Stimulated activated CD4-positive, alpha-beta T cell treated with anti-CD3 and anti-CD28 coated beads, Interleukin-2, amount 100 ng/mL, for 24 hours (primary cell): ENCODE measurements at regions not wholly inside any gene's neighbourhood (a gene's known extent, or its start where the extent isn't known, plus 50 kb on each side); places are given as distances from the start of the nearest gene placed in this dataset.
A peak's percentile ranks its signal among the peaks of the same experiment; 100 is the strongest.

ENCODE experiments used
- DNase-seq, 2 donors: peaks; one replicate each; pipeline ENCODE4 v3.0.0-alpha.2; 2020

DNA sequence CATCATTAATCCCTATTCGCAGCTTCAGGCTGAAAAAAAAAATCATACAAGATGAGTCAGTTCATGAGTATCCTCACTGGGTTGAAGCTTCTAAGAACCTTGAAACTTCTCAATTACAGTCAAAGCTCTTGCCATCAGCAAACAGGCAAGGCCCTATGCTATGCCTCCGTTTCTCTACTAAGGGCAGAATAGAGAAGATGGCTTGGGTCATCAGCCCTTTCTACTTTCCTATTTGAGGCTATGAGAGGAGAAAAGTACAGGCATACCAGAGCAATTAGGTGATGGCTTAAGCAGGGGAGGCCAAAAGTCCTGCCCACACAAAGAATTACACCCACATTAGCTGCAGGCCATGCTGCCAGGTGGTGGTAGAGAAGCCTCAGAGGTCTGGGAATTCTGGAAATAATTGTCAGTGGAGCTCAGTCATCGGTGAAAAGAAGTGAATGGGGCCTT, 89.0 kb downstream of the MRPL46 start:
- no peak for DNase-seq

DNA sequence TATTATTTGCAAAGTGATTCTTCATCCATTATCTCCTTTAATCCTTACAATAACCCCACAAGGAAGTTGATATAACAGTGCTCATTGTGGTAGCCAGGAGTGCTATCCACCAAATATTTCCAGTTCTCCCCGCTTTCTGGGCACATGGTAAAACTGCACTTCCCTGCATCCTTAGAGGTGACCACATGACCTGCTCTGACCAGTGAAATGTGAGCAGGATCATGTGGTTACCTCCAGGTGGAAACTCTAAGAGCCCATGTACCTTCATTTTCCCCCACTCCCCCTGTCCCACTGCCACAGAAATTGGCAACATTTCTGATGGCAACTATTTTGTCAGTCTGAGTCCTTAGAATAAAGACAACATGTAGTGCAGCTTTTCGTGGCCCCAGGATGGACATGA, 89.7 kb downstream of the MRPL46 start:
- DNase-seq, result no peak

DNA sequence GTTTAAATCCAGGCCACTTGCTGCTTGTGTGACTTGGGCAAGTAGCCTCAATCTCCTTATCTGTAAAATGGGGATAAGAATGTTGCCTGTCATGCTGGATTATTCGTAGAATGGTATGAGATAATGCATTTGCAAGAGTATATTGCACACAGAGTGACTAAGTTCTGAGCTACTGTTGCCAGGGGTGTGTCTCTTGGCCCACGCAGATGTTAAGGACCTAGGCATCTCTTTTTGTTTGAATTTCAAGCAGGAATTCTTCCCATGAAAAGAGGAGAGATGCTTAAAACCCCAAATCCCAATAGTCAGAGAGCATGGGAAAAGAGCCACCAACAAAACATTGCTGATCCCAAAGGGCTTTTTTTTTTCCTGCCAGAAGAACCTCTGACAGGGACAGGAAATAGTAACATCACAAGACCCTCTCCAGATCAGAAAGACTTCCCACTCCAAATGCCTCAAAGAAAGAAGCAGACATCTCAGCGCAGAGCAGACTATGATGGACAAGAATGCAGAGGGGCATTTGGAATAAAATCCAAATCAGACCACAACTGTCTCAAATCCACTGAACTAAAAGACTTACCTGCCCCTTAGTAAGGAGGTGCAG, 90.5 kb downstream of the MRPL46 start:
- DNase-seq, result no peak

DNA sequence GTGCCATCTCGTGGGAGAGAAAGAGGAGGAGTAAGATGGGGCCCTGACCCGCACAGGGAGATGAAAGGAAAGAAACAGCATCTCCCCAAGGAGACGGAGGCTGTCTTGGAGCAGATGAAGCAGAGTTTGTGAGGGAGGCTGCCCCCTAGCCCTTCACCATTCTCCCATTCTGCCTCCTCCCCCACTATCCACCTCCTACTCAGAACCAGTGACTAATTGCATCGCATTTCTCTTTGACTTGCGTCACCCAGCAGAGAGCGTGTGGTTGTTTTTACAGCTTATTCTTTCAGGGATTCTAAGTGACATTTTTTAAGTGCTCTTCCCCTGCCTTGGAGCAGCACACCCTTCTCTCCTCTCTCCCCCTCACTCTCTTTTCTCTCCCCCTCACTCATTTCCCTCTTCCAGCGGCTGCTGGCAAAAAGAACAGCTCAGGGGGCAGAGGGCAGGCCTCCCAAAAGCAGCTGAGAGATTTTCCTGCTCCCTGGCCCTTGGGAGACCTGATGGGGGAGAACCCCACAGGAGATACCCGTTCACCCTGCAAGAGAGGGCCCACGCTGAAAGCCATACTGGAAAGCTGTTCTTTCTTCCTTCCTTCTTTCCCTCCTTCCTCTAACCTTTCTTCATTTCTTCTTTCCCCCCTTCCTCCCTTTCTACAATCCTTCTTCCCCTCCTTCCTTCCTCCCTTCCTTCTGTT, 91.8 kb downstream of the MRPL46 start:
- no peak for DNase-seq

DNA sequence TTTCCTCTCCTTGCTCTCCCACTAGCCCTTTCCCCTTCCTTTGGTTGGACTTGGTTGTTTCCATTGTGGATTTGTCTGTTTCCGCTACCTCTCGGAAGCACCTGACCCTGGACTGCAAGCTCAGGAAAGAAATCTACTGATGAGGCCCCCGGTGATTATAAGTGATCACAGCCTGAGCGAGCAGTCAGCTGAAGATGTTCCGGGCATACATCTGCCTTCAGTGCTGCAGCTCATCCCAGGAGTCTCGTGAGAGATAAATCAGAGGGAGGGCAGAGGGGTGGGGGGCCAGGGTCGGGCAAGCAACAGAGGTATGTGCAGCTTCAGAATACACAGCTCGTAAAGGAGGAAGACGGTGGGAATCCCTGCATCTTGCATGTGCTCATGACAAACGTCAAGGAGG, 102.1 kb downstream of the MRPL46 start:
- no peak for DNase-seq

DNA sequence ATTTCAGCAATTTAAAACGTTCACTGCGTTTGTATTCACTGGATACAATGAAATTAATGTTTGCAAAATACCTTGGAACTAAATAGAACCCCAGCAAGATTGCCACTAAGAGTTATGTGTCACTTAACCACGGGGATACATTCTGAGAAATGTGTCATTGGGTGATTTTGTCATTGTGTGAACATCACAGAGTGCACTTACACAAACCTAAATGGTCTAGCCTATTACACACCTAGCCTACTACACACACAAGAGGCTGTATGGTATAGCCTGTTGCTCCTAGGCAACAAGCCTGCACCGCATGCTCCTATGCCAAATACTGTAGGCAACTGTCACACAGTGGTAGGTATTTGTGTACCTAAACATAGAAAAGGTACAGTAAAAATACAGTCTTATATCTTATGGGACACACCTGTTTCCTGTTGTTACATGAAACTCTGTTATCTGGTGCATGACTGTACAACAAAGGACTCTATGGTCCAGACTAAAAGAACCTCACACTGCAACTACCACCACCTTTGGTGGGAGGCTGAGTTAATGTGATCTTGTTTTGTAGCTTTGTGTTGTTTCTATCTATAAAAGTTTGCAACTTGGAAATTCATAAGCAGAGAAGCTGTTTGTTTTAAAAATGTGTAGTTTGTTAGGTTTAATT, 92.2 kb upstream of the NTRK3 start:
- DNase-seq, result no peak

DNA sequence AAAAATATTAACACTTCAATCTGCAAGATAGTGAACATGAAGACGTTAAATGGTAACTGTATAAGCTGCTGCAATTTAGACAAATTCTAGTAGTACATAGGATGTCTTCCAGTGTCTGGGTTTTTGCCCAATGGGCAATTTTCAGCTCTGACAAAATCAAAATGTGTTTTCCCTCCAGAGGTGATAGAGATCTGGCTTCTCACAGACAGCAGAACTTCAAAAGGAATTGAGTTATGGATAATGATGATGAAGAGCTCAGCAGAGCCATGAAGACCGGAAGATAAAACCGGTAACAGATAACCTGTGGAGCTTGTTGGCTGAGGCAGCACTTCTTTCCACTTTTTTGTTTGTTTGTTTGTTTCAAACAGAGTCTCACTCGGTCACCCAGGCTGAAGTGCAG, 89.4 kb upstream of the NTRK3 start:
- no peak for DNase-seq

DNA sequence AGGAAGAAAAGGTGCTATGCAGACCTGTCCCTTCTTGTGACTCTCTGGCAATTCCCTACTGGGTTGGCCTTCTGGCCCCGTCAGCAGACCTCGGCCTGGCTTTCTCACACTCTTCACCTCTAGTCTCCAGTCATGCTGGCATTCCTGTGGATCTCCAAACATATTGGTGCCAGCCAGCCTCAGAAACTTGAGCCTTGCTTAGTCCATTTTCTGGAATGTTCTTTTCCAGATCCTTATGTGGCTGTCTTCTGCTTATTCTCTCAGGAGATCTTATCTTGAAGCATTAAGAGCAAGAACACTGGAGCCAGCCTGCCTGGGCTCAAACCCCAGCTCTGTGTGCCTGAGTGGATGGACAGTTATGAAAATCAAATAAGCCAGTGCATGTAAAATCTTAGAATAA, 88.2 kb upstream of the NTRK3 start:
- no peak for DNase-seq

DNA sequence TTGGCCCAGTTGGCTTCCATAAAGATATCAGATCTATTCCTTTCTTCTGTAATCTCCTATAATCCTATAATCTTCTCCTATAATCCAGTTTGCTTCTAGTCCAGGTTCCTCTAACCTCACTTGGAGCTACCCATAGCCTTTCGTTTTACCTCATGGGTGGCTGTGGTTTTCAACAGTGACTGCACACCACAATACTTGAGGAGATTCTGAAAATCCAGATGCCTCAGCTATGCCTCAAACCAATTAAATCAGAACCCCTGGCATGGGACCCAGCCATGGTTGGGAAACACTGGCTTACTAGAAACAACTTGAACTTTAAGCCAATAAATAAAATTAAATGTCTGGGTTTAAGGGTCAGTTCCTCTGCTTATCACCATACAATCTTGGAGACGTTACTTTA, 86.1 kb upstream of the NTRK3 start:
- DNase-seq, result no peak

DNA sequence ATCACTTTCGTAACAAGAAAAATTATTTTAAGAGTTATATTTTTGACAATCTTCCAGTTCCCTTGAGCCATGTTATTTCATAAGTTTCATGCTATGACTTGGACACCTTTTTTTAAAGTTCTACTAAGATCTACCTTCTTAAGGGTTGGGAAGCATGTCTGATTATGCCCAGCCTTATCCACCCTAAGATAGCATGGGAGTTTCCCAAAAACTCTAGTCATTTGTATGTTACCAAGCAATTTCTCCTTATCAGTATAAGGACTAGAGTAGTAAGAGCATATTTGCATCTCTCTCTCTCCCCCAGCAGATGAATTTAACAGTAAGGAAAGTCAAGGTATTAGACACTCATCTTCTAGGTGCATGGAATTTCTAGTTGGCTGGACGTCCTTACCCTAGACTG, 85.1 kb upstream of the NTRK3 start:
- no peak for DNase-seq

DNA sequence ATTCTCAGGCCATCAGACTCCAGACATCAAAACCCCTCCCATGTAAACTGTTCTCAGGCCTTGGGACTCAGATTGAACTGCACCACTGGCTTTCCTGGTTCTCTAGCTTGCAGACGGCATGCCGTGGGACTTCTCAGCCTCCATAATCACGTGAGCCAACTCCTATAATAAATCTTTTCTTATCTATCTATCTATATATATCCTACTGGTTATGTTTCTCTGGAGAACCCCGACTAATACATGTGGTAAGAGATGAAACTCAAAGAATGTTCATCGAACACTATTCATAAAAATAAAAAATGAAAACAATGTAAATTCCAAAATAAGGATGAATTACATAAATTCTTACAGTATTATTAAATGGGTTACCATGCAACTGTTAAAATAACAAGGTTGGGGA, 84.5 kb upstream of the NTRK3 start:
- no peak for DNase-seq

DNA sequence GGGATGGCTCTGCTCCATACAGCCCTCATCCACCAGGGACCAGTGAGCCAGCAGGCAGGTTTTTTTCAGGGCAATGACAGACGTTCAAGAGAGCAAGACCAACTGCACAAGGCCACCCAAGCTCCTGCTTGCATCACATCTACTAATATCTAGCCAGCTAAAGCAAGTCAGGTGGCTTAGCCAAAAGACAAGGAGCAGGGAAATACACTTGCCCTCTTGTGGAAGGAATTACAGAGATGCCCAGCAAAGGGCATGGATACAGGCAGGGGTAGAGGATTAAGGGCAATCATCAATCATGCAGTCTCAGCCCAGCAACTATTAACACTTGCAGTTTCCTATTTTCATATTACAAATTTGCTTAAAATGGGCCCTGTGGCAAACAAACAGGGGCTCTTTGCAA, 81.5 kb upstream of the NTRK3 start:
- no peak for DNase-seq

DNA sequence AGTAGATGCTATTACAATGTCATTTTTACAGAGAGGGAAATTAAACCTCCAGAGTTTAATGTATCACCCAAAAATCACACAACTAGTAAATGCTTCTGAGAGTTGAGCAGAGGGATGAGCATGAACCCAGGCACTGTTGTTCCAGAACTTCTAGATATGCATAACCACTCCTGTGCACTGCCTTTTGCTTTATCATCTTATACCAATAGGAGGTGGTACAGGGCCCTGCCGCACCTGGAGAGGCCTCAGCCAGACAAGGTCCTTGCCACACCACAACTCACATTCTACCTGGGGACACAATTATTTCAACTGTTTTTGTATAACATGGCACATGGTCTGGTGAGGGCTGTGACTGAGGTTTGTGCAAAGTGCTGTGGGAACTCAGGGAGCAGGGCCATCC, 78.5 kb upstream of the NTRK3 start:
- DNase-seq, result no peak

DNA sequence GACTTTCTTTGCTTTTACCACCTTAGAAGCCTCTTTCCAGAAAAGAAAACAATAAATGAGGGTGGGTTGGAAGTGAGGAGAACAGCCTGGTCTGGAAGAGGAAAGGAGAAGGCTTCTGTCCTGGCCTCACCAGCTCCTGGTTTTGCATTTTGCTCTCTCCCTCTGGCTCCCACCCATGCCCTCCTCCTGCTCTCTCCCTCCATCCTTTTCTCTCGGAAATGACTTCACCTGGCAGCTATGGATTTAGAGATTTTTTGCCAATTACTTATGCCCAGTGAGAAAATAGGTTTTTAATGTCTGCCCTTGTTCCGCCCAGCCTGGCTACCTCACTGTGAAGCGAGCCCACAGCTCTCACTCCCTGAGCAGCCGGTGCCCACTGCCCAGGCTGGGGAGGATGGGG, 77.9 kb upstream of the NTRK3 start:
- no peak for DNase-seq

DNA sequence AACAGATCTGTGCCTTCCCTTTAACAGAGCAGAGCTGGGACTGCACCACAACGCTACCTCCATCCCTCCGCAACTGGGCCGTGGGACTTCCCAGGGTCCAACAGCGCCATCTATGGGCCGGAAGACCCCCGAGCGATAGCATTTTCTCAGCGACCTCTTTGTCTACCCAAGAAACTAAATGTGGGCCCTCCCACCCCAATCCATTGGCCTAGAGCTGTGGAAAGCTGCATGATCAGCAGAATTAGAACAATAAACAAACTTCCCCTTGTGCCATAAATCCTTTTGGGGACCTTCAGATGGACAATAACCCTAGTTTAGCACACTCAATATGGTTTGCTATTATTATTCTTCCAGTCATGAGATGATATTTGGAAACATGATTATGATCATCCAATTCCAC, 74.8 kb upstream of the NTRK3 start:
- DNase-seq, result peak; percentile 42 to 76

DNA sequence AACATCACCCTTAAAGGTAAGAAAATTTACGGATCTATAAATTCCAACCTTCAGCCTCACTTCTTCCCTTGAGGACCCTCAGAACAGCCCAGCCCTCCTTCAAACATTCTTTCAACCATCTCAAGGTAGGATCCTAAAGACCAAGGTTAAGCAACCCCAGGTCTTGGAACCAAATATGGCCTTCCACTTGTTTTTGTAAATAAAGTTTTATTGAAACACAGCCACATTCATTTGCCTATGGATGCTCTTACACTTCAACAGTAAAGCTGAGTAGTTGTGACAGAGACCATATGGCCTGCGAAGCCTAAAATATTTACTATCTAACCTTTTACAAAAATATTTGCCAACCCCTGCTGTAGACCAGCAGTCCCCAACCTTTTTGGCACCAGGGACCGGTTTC, 70.4 kb upstream of the NTRK3 start:
- DNase-seq, result no peak

DNA sequence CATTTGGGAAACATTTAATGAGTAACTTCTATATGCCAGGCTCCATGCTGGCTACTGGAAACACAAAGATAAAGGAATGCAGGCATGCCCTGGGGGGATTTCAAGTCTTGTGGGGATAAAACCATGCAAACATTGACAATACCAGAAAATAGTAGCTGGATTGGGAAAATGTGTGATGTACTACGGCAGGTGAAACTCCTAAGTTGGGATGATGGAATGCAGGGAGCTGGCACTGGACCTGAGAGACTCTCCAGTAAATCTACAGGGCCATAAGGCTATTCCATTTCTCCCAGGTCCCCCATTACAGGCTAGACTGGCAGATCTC, 68.2 kb upstream of the NTRK3 start:
- no peak for DNase-seq

DNA sequence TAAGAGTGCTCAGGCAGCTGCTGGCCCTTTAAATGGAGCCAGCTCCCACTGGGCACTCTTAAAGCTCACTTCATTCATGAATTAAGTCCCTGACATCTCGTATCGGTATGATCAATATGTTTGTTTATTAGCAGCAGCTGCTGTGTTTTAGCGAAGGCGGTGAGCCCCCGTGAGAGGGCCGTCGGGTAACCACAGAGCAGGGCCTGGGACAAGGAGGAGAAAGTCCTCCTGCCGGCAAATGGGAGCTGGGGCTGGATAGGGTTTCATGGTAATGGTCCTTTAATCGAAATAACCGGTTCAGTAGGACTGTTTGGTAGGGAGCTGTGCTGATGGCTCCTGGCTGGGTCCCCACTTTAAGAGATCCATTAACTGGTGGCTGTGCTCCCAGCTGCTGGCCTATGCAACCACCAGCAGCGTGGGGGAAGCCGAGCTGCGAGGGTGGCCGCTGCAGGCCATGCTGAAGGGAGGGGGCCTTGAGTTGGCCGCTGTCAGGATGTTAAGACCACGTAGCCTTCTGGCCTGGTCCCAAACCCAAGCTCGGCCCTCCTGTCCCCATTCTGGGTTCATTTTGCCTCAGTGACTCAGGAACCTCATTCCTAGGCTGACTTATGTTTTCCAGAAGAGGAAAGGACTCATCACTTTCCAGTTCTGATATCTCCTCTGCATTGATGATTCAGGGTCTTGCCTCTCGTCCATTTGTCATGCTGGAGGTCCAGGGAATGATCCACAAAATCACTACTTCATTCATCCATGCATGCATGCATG, 67.6 kb upstream of the NTRK3 start:
- no peak for DNase-seq

DNA sequence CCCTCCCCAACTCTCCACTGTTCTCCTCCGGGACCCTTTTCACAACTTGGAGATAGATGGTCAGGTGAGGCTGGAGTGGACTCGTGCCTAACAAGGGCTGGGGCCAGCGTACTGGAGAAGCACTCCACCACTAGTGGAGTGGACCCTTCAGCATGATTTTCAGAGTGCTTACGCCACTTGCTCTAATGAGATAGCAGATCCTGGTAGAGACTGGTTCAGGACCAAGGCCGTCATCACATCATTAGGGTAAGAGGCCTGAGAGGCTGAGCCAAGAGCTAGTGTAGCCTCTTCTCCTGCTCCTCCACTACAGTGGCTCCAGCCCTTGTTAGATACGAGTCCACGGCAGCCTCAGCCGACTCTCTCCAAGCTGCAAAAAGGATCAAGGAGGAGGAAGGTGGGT, 66.9 kb upstream of the NTRK3 start:
- no peak for DNase-seq

DNA sequence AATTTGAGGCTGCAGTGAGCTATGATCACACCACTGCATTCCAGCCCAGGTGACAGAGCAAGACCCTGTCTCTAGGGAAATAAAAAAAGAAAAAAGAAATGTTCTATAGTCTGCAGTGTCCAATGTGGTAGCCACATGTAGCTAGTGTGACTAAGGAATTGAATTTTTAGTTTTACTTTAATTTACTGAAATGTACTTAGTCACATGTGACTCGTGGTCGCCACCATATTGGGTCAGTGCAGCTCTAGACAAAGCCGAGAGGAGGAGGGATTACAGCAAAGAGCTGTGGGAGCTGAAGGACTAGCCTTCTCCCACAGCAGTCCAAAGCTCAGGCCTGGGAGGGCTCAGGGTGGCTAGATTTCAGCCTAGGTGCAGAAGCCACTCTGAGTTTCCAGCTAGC, 65.9 kb upstream of the NTRK3 start:
- DNase-seq, result no peak

DNA sequence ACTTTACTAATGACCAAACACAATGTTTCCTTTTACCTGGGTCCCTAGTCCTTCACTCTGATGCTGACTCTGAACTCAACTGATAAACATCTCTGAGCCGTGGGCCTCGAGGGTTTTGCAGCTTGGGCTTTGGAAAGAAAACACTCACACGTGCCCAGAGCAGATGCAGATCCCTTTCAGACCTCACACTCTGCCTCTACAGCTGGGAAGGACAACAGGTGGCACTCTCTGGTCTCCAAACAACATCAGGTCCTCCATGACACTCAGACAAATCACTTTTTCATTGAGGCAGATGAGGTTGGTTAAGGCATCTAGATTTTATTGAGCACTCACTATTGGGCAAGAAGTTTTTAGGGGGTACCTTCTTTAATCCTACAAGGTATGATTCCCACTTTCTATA, 64.7 kb upstream of the NTRK3 start:
- DNase-seq, result no peak

DNA sequence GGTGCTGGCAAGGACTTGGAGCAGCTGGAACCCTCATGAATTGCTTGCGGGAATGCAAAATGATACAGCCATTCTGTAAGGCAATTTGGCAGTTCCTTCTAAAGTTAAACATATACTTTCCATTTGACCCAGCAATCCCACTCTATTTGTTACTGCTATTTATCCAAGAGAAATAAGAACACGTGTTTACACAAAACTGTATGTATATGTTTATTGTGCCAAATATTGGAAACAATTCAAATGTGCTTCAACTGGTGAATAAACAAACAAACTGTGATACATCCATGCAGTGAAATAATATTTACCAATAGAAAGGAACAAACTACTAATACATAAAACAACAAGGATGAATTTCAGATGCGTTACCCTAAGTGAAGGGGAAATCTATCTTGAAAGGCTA, 60.0 kb upstream of the NTRK3 start:
- no peak for DNase-seq

DNA sequence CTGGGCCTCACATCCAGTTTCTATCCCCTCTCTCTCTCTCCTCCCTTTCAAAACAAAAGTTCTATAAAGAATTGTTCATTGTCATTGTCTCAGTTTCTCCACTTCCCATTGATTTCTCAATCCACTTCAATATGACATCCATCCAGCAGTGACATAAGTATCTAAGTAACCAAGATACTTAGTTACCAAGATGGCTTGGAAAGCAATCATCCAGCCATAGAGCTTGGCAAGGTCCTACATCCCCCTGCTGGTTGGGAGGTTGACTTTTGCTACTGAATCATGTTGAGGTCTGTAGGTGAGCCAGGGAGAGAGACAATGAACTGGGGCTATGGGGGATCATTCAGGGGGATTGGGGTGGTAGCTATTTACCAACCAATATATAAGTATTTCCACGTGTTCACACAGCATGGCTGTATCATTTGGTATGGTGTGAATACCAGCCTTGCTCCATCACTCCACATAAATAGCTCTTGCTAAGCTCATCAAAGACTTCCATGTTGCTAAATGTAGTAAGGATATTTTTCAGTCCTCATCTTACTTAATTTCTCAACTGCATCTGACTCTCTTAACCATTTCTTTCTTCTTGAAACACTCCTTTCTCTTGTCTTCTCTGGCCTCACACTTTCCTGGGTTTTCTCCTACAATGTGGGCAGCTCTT, 58.8 kb upstream of the NTRK3 start:
- no peak for DNase-seq
